GM18498 (cell line): ENCODE measurements at regions not wholly inside any gene's neighbourhood (a gene's known extent, or its start where the extent isn't known, plus 50 kb on each side); places are given as distances from the start of the nearest gene placed in this dataset.

Experiments
- ATAC-seq: cut with Tn5 transposase; IDR thresholded peaks from one replicate; pipeline ENCODE4 v1.9.1; 2021; ENCODE audit warnings: mild to moderate bottlenecking, moderate library complexity; ENCODE audit not compliant: unreplicated experiment

DNA sequence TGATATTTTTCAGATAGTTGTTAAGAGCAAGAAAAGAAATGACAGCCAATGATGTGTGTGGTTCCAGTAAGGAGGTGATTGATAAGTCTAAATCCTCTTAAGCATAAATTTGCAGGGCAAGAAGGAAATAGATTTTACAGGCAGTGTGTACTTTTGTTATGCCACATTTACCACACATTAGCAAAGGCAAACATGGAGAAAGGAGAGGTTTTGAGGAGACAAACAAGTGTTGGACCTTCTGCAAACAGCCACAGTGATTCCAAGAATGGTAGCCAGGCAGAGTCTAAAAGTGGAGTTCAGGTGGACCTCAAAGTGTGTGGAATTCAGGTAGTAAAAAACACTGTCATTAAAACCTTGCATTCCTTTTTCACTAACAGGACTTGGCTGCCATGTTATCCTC, 295.9 kb upstream of the ITGA1 start:
- ATAC-seq = no peak

DNA sequence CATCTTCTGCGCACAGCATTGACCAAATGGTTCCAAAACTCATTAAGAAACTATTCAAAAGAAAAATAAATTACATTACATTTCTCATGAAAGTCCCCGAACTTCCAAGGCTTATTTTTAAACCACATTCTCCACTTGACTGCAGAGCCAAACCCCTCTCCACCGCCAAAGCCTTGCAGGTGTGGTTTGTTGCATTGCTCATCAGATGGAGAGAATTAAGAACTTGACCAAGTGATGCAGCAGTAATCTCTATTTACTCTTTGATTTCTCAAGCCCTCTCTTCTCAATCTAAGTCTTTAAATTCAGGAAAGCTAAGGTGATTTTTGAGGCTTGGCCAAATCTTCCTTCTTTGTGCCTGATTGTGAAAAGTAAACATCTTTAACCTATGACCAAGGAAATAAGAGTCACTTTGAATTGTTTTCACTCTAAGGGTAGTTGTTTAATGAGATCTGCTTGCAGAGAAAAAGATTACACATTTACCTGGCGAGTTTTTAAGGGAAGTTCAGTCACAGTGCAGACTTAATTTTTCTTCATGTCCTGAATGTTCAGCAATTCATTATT, 290.5 kb upstream of the ITGA1 start:
- ATAC-seq = no peak

DNA sequence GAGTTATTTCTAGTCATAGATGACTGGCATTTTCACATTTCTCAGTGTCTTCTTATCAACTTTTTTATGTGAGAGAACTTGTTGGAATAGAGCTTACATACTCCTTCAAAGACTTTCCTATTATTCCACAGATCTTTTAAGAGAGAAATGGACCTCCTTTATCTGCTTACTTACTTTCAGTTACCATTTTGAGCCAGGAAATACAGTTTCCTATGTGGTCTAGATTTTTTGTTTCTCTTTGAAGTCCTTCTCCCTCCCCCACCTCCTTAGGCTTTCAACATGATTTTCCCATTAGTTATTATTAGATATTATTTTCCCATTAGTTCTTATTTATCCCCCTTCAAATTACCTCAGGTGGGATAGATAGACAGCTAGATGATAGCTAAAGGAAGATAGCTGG, 289.1 kb upstream of the ITGA1 start:
- no peak for ATAC-seq

DNA sequence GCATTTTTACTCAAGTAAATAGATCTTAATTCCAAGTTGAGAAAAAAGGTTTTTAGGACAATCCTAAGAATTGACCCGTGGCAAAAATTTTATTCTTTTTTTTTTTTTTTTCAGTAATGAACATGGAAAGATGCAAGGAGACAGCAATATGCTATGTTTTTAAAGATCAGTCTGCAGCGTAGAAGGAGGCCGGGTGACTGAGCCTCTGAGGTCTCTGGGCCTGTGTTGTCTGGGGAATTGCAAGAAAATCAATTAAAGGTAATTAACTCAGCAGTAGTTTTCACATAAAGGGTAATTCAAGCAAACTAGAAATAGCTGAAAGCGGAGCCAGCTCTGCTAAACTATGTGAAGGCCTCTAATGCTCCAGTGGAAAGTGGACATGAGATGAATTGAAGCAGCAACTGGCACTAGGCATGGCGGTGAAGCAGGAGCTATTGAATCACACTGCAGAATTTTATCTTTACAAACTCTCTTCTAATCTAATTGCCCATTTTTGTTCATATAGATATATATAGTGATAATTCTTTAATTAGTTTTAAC, 285.2 kb upstream of the ITGA1 start:
- ATAC-seq = no peak

DNA sequence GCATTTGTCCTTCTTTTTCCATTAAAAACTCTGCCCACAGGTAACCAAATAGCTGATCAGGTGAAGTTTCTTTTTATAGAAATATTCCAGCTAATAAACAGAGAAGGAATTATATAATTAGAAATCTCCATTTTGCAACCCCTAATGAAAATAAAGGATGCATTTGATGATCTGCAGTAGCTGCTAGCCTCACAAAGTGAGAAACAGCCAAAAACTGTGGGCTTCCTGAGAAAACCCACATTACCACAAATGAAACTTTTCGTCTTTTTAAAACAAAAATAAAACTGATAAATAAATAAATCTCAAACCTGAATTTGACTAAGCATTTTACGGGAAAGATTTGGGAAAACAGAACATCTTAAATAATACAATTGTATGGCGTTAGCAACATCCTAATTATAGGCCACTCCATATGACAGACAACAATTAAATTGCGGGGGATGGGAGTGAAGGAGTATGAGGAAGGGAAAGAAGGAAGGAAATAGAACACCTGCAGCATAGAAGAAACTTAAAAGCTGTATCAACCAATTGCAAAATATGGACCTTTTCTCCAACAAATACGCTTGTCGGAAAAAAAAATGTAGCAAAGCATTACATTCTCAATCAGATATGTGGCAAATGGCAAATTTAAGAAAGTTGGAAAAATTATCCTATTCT, 283.0 kb upstream of the ITGA1 start:
- ATAC-seq = no peak

DNA sequence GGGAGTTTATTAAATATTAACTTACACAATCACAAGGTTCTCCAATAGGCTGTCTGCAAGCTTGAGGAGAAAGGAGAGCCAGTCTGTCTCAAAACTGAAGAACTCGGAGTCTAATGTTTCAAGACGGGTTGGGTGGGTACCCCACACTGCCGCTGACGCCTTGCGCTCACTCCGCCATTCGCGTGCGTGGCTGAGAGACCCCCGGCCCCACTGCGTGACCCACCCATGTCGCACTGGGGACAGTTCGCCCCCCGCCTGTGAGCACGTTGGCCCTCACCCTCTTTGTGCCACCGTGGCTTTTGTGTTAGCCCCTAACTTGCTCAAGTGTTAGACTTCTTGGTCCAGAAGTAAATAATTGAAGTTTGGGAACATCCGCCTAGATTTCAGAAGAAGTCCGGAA, 270.0 kb upstream of the ITGA1 start:
- ATAC-seq = no peak

DNA sequence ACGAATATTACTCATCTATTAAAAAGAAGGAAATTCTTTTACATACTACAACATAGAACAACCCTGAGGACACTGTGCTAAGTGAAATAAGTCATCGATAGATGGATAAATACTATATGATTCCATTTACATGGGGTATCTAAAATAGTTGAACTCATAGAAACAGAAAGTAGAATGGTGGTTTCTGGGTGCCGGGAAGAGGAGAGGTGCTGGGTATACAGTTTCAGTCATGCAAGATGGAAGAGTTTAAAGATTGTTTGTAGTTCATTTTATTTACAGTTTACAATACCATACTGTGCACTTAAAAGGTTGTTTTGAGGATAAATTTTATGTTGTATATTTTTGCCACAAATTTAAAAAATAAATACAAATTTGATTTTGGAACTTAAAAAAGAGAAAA, 267.5 kb upstream of the ITGA1 start:
- ATAC-seq = no peak

DNA sequence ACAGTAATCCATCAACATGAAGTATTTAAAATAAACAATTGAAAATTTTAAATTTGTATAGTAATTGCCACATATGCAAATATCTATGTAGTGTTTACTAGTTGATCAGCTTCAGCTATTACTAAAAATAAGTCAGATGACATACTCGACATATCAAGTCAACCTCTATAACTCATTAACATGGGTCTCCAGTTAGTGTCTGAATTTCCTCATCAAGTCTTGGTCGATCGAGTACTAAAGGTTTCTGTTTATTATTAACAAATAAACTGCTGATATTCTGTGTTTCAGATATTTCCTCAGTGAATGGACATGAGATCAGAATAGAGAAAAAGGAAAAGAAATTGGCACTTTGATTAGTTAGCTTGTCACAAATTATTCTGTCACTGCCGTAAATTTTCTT, 266.5 kb upstream of the ITGA1 start:
- ATAC-seq = no peak

DNA sequence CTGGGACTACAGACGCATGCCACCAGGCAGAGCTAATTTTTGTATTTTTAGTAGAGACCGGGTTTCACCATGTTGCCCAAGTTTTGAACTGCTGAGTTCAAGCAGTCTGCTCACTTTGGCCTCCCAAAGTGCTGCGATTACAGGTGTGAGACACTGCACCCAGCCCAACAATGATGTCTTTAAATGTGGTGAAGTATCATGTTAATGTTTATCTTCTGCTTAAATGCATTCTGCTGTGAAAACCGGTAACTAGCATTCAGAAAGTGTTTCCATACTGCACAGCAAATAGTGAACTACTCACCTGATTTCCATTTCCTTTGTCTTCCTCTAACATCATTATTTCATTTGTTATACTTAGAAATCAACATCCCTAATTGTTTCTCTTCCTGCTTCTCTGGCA, 264.0 kb upstream of the ITGA1 start:
- no peak for ATAC-seq

DNA sequence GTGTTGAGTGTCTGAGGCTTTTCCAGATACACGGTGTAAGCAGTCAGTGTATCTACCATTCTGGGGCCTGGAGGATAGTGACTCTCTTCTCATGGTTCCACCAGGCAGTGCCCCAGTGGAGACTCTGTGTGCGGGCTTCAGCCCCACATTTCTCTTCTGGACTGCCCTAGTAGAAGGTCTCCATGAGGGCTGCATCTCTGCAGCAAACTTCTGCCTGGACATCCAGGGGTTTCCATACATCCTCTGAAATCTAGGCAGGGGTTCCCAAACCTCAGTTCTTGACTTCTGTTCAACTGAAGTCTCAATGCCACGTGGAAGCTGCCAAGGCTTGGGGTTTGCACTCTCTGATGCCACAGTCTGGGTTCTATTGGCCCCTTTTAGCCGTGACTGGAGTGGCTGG, 256.6 kb upstream of the ITGA1 start:
- no peak for ATAC-seq

DNA sequence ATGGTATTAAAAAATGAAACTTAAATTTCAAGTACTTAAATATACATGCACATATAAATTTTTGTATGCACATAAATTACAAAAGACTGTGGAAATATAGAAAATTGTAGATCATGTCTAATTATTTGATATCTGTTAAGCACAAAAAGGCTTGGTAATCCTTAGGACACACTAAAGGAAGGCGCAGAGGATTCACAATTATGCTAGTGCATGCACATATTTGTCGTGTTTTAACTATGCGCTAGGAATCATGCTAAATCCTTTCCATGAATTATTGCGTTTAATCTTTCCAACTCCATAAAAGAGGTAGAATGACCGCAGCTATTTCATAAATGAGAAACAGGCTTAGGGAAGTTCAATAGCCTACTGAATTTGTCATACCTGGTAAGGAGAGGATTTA, 244.1 kb upstream of the ITGA1 start:
- ATAC-seq = no peak

DNA sequence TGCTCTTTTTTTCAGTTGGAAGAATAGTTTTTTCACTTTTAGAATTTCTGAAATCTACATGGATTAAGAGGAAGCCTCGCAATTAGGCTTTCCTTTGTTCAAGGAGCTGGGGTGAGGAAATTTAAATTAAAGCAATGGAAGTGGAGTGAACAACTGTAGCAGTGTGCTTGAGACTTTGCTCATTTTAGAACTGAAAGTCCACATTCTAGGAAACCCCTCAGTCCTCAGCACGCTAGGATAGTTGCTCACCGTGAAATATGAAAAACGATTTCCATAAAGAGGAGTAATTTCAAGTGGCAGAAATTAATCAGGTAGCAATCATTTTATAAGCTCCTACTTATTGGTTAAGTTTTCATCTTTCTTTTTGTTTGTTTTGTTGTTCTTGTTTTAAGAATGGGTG, 243.0 kb upstream of the ITGA1 start:
- ATAC-seq = no peak

DNA sequence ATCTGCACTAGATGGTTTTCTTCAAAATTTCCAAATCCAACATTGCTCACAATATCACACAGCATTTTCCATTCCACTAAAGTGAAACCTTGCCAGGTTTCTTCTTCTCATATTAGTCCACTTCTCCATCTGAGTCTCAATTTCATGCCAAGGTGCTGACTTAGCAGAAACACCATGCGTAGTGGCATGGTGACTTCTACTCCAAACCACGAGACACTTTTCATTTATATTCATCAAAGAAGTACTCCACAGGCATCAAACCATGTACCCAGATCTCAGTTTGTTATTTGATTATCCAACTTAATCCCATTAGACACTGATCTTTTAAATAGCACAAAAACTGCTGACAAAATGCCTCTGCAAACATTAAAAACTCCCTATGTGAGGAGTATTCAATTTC, 233.4 kb upstream of the ITGA1 start:
- no peak for ATAC-seq

DNA sequence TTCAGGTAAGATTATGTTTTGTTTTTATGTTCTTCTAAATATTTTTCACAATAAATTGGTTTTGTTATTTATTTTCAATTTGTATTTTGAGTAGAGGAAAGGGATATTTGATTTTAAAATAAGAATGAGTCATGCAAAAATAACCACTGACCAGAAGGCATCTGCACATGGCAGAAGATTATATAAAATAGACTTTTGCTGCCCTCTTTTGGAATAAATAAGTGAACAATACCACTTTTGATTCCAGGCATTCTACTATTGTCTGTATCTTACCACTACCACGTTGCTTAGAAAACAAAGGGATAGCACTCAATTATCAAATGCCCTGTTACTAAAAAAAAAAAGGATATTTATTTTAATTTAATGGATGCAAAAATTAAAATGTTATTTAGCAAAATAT, 227.3 kb upstream of the ITGA1 start:
- no peak for ATAC-seq

DNA sequence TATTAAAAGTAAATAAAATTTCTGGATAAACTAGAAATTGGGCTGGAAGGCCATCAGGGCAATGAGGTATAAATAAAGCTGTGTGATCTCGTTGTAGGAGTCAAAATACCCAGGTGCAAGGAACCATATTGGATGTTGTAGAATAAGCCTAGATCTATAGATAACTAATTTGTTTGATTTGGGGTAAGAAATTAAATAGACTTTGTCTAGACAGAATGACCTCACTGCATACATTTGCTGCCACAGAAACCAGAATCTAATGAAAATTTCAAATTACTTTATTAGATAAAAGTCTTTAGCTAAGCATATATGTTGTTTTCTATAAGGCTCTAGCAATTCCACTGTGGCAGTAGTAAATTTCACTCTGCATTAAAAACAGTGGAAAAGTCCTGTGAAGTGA, 225.2 kb upstream of the ITGA1 start:
- ATAC-seq = no peak

DNA sequence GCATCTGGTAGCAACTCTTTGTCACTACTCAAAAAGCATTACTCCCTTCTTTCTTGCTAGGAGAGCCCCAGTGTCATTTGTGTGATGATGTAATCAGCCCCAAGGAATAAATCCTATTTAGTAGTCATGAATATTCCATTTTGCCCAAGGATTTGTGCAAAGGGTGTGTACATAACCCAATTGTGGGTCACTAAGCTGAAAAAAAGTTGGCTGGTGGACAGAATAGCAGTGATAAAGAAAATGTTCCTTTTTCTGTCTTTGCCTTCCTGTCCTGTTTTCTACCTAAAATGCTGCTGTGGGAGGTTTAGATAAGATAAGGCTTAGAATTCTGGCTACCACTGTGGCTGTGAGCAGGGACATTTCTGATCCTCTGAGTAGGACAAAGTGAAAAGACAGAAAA, 223.1 kb upstream of the ITGA1 start:
- no peak for ATAC-seq

DNA sequence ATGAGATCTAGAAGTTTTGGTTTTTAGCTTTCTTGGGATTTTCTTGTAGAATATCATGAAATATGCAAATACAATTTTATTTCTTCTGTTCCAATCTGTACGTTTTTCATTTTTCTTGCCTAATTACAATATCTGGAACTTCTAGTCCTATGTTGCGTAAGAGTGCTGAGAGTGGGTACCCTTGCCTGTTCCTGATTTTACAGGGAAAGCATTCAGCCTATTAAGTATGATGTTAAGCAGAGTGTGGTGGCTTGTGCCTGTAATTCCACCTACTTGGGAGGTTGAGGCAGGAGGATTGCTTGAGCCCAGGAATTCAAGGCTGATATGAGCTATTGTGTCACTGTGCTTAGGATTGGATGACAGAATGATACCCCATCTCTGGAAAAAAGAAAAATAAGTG, 210.2 kb upstream of the ITGA1 start:
- ATAC-seq = no peak

DNA sequence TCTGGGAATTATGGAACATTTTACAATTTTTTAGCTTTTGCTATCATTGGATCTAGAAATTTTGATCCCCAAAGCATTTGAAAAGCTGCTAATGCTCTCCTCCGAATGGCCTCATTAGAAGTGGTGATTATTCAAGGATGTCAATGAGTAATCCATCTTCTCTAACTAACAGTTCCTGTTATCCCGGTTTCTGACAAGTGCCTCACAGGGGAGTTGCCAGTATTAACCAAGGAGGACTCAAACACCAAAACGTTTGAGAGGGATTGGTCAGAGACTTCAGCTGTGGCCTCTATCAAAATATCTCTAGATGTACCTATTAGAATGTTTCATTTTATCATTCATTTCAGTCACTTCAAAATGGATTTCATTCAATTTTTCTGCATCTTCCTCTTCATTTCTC, 208.3 kb upstream of the ITGA1 start:
- ATAC-seq = no peak

DNA sequence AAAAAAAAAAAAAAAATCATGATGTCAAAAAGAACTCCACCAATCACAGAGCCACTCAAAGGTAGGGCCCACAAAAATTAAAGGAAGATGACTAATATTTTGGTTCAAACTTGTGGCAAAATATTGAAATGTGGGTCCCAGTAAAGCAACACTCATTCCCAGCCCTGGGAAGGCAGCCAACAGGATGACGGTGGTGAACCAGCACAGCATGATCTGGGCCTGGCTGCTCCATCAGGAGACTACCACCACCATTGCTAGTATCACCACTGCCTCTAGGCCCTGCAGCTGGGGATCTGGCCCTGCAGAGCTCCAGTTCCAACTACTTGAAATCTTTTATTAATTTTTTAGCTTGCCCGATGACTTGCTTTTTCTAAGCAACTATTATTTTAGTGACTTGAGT, 206.8 kb upstream of the ITGA1 start:
- no peak for ATAC-seq

DNA sequence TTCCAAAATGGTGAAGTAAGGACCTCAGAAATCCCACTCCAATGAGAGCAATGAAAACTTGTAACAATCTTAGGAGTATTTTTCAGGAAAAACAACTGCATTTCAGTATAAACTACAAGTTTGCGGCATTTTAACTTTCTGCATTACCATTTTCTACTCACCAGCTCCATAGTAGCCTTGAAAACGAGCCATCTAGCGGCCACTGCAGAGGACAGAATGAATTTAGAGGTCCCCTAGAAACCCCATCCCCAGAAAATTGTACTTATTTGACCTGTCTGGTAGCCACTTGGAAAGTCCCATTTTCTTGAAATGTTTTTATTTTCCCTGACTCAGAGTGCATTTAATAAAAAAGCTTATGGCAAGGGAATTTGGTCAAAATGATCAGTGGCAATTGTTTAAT, 205.4 kb upstream of the ITGA1 start:
- ATAC-seq = no peak

DNA sequence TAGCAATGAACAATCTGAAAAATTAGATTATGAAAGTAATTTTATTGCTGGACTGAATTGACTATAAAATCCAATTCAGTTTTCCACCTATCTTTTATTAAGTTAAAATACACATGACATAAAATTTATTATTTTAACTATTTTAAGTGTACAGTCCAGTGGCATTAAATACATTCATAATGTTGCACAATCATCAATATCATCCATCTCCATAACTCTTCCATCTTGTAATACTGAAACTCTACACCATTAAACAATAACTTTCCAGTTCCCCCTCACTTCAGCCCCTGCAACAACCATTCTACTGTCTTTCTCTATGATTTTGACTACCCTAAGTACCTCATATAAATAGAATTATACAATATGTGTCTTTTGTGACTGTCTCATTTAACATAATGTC, 200.6 kb upstream of the ITGA1 start:
- ATAC-seq = no peak

DNA sequence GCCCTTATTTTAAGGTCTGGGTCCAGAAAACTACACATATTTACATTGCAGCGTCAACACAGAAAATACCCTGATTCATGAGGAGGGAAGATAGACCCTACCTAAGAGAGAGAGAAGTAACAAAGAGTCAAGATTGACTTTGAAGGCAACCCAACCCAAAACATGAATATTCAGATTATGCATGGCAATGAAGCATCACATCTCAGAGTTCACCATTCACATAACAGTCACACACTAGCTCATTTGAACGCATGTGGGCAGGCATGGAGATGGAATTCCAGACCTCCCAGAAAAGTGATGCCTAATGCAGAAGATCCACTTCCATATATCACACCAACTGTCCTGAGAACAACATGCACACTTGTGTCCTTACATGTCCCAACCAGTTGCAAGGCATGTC, 190.1 kb upstream of the ITGA1 start:
- no peak for ATAC-seq

DNA sequence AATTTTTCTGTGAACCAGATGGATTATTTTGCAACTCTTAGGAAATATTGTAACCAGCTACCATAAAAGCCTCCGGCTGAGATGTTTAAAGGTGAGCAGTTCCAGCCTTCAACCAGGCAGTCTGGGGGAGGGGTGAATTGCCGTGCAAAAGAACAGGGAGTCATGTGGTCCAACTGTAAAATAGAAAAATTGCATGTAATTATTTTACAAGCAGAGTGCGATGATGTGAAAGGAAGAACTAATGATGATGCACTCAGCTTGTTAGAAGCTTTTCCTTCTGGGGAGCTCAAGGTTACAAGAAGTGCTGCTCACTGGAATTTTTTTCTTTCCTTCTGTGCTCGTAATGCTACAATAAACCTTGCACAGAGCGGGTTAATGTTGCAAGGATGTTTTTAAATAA, 188.7 kb upstream of the ITGA1 start:
- ATAC-seq = no peak
